SIG-M5 treated with dmso at 0.1 percent for 504 hours (cell line): ENCODE measurements at regions not wholly inside any gene's neighbourhood (a gene's known extent, or its start where the extent isn't known, plus 50 kb on each side); places are given as distances from the start of the nearest gene placed in this dataset.
"Not testable (repeated sequence)": the region's sequence is repeated elsewhere in the genome, so short reads cannot be mapped to it uniquely, and the experiment has no call there.

Source experiments
- DNase-seq: peaks from one replicate; lab custom pipeline; 2025; ENCODE audit not compliant: unreplicated experiment; lab: John Stamatoyannopoulos, UW

DNA sequence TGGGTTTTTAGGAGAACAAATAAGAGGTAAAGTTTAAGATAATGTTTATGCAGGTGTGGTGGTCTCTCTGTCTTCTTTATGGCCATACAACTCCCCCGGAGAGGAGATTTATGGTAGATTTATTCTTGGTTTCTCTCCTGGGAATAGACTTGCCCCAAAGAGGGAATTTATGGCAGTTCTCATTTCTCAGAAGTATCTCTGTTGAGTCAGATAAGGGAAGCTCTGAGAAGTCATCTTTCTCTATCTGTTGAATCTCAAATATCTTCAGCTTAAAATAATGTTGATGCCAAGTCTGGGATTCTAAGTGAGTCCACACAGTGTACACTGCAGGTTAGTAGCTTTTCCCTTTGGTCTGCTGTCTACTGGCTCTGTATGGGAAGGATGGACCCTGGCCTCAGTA is 276.4 kb upstream of the PLET1 start:
- DNase-seq, result no peak

DNA sequence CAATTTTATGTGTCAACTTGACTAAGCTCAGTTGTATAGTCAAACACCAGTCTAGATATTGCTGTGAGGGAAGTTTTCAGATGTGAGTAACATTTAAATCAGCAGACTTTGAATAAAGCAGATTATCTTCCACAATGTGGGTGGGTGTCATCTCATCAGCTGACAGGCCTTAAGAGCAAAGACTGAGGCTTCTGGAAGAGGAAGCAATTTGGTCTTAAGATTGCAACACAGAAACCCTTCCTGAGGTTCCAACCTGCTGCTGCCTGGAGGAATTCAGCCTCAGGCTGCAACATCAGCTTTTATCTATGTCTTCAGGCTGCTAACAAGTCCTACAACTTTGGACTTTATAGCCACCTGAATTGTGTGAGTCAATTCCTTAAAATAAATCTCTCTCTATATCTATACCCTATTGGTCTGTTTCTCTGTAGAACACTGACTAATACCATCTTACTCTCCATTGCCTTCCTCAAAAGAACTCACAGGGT is 277.2 kb upstream of the PLET1 start:
- peak; percentile 10 for DNase-seq

DNA sequence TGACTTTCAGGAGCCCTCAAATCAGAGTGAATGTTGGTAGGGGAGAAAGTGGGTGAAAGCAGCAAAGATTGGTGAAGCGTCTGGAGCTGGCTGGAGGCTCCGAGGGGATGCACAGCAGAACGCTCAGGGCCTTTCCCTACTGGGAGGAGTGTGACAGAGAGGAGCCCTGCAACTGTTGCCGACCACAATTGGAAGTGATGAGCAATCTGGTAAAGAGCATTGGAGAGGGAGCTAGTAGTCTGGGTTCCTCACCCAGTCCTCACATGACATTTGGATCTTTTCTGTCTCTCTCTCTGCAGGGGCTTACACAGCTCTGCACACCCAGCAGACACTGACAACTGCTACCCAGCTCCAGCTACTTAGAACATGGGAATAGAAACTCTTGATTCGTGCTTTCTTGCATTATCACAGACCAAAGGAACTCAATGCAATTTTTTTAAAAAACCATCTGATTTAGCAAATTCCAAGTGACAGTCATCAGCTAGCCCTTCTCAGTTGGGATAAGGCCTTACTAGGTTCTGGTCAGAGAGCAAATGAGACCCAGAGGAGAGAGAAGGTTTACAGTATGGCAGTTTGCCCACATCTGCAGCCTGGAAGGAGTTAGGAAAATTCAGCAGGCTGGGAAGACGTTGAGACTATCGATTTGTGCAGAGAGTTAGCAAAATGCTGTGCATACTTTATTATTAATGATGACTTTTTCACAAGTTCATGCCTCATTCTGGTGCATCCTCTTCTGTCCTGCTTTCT is 278.0 kb upstream of the PLET1 start:
- DNase-seq, result no peak

DNA sequence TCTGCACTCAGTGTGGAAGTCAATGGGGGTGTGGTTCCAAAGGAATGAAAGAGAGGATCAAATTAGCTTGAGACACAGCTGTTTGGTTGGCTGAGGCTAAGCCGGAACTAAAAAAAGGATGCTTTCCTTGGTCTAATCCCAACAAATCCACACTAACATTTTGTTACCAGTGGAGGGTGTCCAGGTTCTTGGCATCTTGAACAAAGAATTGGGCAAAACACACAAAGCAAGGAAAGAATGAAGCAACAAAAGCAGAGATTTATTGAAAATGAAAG is 278.6 kb upstream of the PLET1 start:
- not testable (repeated sequence) for DNase-seq

DNA sequence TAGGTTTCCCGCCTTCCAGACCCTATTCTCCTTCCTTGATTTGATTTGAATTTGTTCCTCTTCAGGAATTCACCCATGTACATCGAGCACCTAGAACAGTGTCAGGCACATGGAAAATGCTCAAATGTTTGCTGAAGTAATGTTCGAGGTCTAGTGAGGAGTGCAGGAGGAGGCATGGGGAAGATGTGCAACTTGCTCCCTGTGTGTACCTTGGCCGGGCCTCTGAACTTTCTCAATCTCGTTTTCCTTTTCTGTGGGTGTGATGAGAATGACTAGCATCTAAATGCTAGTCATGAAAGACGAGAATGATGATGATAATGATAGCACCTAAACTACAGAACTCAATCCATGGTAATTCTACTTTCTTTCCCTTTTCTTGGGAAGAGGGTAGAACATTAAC is 279.1 kb upstream of the PLET1 start:
- no peak for DNase-seq

DNA sequence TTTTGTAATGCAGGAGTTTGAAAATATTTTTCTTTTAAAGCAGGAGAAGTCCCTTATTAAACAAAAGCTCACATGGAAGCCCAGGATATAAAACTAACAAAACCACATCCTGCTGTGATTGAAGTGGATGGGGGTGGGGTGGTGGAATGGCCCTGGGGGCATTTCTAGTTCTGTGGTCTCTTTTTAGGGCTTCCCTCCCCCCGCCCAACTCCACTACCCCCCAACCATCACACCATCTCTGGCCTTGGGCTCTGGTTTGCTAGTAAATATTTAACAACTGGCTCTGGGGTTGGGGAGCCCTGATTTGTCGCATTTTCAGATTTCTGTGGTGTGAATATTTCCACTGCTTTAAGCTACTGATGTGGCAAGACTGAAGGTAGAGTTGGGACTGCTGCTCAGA is 279.6 kb upstream of the PLET1 start:
- no peak for DNase-seq

DNA sequence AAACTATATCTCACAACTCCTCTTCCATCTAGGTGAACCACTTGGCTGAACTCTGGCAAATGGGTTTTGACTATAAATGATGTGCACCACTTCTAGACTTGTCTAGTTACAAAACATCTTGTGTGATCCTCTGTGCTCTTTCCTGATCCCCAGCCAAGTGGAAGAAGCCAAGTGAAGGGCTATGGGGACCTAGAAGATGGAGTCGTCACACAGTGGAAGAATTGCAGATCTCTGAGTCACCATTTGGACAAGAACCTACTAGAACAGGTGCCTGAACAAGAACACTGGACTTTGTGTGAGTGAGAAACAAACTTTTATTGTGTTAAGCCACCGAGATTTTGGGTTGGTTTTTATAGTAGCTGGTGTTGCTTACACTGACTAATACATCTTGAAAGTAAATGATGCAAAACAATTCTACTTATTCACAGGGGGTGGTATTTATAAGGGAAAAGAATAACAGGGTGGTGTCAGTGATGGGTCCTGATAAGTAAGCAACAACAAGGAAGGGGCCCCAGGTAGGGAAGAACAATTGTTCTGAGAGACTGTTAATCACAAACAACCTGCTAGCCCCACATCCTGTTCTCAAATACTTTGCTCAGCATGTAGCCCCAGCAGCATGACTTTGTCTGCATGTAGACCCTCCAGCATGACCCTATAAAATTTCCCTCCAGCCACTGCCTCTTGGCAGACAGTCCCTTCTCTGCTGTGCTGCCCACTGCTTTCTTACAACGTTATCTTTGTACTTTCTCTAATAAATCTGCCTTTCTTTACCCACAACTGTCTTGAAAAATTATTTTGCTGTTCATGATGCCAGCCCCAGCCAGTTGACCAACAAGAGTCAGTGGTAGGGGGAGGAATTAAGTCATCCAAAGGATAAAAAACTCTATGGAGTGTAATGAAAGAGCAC is 280.7 kb upstream of the PLET1 start:
- no peak for DNase-seq

DNA sequence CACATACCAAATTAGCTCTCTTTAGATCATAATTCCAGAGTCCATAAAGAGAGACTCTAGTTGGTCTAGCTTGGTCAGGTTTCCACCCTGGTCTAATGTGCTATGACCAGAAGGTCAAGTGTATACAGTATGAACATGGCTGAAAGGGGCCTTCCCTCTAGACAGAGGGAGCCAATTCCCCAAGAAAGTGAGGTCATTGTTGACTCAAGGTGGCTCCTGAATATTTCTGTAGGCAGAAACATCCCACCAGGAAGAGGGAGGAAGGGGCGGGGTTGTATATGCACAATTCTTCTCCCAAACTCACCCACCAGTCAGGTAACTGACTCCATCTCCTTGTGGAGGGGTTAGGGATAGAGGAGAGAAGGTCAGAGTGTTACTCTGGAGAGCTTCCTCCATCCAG is 281.8 kb upstream of the PLET1 start:
- DNase-seq, result no peak

DNA sequence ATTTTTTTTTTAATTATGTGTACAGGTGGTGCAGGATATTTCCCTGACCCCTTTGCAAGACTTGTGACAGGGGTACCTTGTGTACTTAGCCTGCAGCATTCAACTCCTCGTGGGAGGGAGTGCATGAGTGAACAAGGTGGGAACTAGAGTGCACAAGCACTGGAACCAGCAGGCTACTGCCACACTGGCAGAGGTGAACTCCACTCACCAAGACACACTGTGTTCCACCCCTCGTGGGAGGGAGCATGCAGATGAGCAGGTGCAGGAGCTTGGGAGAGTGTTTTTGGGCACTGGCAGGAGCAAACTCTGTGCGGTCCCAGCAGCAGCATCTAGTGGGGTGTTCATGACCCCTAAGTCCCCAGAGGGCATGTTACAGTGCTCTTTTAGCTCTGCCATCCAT is 282.7 kb upstream of the PLET1 start:
- DNase-seq, result no peak

DNA sequence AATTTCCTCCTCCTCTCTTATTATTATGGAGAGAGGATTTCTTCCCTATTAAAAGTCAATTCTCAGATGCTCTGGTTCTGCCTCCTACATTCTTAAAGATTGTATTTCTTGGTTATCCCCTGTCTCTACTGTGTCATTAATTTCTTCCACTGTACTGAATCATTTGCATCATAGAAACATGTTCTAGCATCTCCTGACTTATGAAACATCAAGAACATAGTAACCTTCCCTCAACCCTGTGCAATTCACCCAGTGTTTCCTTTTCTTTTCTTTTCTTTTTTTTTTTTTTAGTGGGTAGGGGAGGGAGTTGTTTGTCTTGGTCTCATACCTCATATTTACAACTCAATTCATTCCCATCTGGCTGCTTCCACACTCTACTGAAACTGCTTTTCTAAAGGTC is 288.0 kb upstream of the PLET1 start:
- DNase-seq, result no peak

DNA sequence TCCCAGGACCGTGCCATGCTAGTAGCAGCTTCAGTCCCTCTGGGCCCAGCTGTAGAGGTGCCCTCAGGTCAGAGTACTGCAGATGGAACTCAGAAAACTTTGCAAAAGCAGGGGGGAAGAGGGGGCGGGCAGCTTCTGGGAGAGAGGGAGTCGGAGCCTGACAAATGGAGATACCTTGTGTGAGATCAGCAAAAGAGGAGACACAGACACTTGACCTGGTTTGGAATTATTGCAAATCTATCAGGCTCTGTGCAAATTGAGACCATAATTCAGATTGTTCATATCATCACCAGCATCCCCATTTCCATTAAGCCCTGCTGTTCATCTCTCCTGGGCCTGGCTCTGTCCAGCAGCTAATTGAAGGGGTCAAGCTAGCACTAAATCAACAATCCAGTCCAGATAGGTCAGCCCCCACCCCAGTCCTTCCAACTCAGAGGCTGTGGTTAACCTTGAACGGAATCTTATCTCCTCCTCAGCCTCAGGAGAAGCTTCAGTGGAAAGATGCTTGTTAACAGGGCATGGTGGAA is 292.6 kb upstream of the PLET1 start:
- no peak for DNase-seq

DNA sequence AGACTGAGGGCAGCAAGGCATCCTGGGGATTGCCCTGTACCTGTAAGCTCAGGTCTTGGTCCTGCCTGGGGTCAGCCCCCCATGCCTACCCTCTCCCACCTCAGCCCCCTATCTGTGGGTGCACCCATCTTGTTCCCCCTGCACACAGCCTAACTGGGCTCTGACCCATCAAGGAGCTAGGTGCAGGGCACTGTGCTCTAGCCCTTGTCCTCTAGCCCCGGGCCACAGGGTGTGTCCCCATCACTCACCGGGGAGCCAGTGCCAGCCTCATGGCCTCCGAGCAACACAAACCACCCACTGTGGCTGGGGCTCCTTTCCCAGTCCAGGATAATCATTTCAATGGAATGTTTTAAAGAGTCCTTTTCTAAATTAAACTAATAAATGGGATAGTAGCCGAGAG is 293.9 kb upstream of the PLET1 start:
- DNase-seq, result no peak

DNA sequence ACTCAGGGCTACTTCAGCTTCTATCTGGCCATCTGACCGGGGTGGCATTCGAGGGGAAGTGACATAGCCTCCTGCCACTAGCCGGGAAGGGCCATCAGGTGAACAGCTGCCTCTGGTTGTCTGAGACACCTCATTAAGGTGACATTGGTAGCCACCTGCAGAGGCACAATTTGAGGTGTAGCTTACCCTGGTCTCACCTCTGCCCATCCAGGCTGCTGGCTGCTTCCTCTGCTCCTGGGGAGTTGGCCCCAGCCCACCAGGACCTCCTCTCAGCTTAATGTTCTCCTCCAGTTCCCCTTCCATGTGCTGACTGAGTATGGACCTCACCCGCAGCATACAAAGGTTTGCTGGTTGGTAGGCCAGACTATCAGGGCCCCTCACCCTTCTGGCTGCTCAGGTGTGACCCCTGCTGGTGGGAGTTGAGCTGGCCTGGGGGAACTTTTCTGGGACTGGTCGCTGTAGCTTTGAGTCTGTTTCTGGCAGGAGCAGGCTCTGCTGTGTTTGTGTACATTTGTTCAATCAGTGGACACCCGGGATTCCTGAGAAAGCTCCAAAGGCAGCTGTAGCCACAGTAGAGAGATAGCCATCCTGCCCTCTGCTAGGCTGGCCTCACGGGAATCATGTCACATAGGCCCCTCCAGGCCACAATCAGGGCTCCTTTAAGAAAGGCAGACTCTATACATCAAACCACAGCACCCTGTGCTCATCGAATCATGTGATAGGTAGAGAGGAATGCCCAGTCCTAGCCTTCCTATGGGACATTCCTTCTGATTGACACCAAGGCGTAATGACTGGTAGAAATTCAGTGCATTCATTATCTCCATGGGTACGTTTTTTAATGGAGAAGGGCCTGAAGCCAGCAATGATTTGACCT is 295.1 kb upstream of the PLET1 start:
- DNase-seq, result no peak

DNA sequence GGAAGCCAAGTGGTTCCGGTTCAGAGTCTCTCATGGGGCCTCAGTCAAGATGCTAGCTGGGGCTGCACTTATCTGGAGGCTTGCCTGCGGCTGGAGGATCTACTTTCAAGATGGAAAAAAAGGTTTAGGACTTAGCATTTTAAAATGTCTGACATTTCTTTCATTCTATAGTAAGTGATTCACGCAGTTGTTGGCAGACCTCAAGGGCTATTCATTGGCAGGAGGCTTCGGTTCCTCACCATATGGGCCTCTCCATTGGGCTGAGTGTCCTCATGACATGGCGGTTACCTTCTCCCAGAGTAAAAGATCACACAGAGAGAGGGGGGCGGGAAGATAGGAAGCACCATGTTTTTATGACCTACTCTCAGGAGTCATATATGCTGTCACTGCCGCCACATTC is 298.0 kb upstream of the PLET1 start:
- DNase-seq, result no peak

DNA sequence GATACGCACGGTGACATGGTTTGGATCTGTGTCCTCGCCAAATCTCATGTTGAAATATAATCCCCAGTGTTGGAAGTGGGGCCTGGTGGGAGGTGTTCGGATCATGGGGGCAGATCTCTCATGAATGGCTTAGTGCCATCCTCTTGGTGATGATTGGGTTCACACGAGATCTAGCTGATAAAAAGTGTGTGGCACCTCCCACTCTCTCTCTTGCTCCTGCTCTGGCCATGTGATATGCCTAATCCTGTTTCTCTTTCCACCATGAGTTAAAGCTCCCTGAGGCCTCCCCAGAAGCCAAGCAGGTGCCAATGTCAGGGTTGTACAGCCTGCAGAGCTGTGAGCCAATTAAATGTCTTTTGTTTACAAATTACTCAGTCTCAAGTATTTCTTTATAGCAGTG is 303.1 kb upstream of the PLET1 start:
- no peak for DNase-seq

DNA sequence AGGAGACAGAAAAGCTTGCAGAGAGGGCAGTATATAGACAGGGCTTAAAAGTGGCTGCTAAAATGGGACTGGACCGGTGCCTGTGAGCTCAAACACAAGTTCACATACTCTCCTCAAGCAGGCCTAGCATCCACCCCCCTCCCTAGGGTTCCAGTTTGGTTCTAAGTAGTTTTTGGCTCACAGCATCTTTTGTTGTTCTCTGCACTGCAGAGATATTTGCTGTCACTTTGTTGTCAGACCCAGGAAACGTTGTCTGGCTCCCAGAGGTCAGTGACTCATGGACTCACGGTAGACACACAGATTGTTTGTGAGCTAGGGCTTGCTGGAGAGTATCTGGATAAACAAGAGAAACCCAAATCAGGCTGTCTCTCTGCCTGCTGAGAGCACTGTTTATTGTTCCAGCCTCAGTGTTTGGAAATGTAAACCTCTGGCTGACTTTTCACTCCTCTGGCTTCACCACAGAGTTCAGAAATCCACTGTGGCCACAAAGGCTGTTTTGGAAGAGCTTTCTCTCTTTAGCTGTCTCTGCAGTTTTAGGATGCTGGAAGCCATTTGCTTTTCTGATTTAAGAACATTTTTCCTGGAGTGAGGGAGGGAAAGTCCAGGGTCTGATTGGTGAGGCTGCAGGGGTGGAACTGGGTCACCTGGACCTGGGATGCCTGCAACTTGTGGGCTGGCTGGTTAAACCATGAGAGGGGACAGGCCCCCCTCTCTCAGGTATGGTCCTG is 303.7 kb upstream of the PLET1 start:
- no peak for DNase-seq

DNA sequence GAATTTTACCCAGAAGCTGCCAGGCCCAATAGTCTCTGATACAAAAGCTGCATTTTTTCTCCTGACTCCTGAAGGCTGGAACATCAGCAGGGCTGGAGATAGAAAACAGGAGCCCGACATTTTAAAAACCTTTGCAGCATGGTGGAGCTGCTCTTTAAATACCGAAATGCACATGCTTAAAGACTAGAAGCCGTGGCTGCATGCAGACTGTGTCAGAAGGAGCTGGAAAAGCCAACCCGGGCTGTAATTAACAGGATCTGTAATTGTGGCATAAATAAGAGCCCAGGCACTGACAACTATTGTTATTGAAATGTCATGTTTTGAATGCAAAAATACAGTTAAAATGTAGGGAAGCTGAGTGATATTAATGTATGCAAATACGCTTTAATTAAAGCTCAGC is 304.9 kb upstream of the PLET1 start:
- DNase-seq, result no peak

DNA sequence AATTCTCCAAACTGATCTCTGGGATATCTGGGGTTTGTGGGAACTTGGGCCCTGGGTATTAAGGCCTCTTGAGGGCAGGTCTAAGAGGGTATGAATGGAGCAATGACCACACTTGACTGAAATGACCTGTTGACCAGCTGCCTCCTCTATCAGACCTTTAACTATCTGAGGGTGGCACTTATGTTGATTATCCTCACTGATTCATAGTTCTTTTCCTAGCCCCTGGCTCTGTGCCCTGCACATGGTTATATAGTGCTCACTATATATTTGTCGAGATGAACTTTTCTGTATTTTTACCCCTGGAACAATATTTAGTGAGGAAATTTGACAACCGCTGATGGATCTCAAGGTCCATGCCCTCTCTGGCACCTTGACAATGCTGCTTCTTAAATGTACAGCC is 305.5 kb upstream of the PLET1 start:
- no peak for DNase-seq

DNA sequence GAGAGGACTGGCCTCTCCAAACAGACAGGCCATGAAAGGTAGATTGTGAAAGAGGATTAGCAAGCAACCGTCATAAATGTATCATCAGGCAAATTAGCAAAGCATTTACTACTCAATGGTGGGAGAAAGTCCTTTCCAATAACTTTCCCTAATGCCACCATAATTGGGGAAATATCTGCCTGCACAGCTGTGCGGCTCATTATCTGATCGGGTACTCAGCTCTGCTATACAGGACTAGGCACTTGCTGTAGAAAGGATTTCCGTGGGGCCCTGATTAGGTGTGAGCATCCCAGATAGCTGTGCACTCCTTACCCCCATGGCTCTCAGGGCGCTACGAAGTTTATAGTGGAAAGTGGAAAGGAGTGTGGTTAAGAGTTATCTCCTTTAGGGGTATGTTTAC is 309.7 kb upstream of the PLET1 start:
- no peak for DNase-seq

DNA sequence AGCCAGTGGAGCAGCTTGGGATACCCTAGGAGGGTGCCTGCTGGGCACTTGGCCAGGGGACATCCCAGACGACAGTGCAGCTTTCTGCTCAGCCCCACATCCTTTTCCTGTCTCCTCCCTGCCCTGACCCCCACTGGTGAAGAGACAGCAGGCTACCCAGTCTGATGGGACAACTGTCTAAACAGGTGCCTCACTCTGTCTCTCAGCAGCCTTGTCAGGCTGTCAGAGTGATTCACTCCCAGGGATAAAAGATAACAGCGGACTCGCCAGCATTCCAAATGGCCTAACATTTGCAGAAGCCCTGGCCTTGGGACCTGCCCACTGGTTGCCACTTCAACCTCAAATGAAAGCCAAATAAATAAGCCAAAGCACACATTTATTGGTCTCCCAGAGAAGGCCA is 318.6 kb upstream of the PLET1 start:
- DNase-seq, result no peak

DNA sequence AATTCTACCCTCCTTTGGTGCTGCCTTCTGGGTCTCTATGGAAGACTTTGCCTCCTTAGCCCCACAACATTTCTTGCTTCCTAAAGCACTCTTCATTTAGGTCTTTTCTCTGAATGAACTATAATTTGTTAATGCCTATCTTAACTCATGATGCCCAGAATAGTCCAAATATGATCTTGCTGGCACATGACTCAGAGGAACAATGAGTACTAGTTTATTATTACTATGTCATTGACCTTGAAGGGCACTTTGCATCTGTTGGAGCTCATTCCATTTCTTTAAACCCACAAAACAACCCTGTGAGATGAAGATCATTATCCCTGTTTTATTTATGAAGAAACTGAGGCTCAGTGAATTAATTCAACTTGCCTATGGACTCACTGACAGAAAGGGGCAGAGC is 320.2 kb upstream of the PLET1 start:
- DNase-seq, result no peak
